Prostate gland (tissue), 2 donors: ENCODE measurements at regions not wholly inside any gene's neighbourhood (a gene's known extent, or its start where the extent isn't known, plus 50 kb on each side); places are given as distances from the start of the nearest gene placed in this dataset.

Source experiments
- DNase-seq: peaks from one replicate; pipeline ENCODE4 v3.0.0-alpha.2; 2019; ENCODE audit warnings: low spot score
- H3K27ac ChIP-seq, 2 donors: fragments of 200-600 bp; sonication (generic); 2 replicates each; pipeline ENCODE4 v1.5.1; 2017 to 2019
- H3K27me3 ChIP-seq: fragments of 200-600 bp; sonication (generic); replicated peaks from 2 replicates; pipeline ENCODE4 v1.5.1; 2019; ENCODE audit not compliant: insufficient read depth
- H3K36me3 ChIP-seq, 2 donors: fragments of 200-600 bp; sonication (generic); 1 replicate in 1 of 2; 2 replicates in 1 of 2; pipeline versions ENCODE4 v1.5.1 to v1.8.1; 2017 to 2019
- H3K4me1 ChIP-seq: fragments of 200-600 bp; sonication (generic); replicated peaks from 2 replicates; pipeline ENCODE4 v1.5.1; 2019
- H3K4me3 ChIP-seq, 2 donors: fragments of 200-600 bp; sonication (generic); 2 replicates each; pipeline ENCODE4 v1.5.1; 2017 to 2019
- H3K9me3 ChIP-seq: fragments of 200-600 bp; sonication (generic); 2 replicates; pipeline ENCODE4 v1.5.1; 2017
- POLR2A ChIP-seq: fragments of 450-650 bp; IDR thresholded peaks from one replicate; pipeline ENCODE4 v1.6.1; 2016; ENCODE audit warnings: antibody characterized with exemption, mild to moderate bottlenecking
- POLR2AphosphoS5 ChIP-seq: sonication (generic); formaldehyde crosslinking; IDR thresholded peaks from one replicate; pipeline ENCODE4 v1.6.1; 2017; ENCODE audit warnings: antibody characterized with exemption
- WGBS: methylation state at CpG from one replicate; pipeline ENCODE4 v1.1.5; 2018; 5-methylcytosine and 5-hydroxymethylcytosine counted together
- intact Hi-C: fragments of 100-400 bp; cut with DNase I; formaldehyde crosslinking; loops from one replicate; pipeline ENCODE4 v1.14.2; 2022
- TF ChIP-seq, protein P1 (sequence below), 4 experiments: fragments of 200-600 bp in 2 of 4; fragments of 450-650 bp in 2 of 4; sonication (generic) in 2 of 4; IDR thresholded peaks; 1 replicate in 3 of 4; 2 replicates in 1 of 4; pipeline ENCODE4 v1.5.1; 2016 to 2019; ENCODE audit warnings: antibody characterized with exemption in 4 of 4, mild to moderate bottlenecking in 2 of 4, moderate library complexity in 2 of 4

DNA sequence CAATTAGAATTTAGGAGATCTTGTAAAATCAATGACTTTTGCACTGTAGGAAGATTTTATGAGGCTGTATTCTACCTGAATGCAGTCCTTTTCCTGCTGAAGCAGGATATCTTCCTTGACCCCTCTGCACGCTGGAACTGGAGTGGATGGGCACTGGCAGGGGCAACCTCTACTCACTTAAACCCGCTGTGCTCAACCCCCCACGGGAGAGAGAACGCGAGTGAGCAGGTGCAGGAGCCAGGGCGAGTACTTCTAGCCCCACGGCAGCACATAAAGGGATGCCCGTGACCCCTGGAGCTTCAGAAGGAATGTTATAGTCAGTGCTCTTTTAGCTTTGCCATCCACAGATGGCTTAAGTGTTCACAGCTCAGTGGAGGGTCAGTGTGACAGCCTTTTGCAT is 1144.8 kb downstream of the EPHA7 start:
- 62% methylated on average over 8 of the region's 8 CpGs for WGBS
- H3K9me3 ChIP-seq: no peaks in the 10 kb centered on the region
- intact Hi-C loops: no loop called here

DNA sequence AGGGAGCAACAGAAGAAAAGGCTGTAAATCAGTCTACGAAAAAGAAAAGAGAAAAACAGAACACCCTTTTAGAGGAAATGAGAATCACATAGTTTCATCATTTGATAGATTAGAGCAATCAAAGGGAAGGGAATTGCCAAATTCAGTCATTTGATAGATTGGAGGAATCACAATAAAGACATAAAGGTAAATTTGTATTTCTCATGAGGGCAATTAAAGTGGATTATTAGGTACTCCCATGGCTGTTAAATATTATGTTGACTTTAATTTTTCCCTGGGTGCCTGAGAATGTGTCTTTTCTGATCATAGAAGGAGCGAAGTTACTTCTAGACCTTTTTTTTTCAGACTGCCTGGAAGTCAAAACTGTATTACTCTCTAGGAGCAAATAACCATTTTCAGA is 1145.7 kb downstream of the EPHA7 start:
- intact Hi-C loops: no loop called here

More for the DNA sequence above, 1144.8 kb downstream of the EPHA7 start:
- Histone ChIP-seq H3K27ac (no peak overlapping the region), H3K4me1 (no peaks in the 10 kb centered on the region), H3K36me3 (no peaks in the 10 kb centered on the region), H3K27me3 (no peaks in the 10 kb centered on the region), H3K4me3 (no peak overlapping the region)
- DNase-seq: no peak
- TF ChIP-seq POLR2AphosphoS5 (no peak), POLR2A (no peak)
- TF ChIP-seq, protein P1, sequence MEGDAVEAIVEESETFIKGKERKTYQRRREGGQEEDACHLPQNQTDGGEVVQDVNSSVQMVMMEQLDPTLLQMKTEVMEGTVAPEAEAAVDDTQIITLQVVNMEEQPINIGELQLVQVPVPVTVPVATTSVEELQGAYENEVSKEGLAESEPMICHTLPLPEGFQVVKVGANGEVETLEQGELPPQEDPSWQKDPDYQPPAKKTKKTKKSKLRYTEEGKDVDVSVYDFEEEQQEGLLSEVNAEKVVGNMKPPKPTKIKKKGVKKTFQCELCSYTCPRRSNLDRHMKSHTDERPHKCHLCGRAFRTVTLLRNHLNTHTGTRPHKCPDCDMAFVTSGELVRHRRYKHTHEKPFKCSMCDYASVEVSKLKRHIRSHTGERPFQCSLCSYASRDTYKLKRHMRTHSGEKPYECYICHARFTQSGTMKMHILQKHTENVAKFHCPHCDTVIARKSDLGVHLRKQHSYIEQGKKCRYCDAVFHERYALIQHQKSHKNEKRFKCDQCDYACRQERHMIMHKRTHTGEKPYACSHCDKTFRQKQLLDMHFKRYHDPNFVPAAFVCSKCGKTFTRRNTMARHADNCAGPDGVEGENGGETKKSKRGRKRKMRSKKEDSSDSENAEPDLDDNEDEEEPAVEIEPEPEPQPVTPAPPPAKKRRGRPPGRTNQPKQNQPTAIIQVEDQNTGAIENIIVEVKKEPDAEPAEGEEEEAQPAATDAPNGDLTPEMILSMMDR (IDR thresholded peaks at IDR 0.05): no peak

DNA sequence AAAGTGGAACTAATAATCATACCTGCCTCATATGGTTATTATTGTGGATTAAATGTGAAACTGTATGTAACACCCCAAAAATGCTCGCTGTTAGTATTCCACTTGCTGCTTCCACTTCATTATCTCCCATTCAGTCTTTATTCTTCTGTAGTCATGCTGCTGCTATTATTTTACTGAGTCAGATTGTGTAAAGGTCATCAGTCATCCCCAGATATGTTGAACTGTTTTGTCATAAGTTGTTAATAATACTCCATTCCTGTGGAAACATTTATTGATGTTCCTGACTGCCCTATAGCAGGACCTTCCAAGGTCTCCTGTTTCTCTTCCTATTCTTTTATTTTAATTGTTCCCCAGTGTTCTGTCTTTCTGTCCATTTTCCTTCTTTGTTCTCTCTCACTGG is 1148.3 kb downstream of the EPHA7 start:
- intact Hi-C loops: no loop called here
- Histone ChIP-seq H3K4me3 (no peak overlapping the region), H3K4me1 (no peaks in the 10 kb centered on the region), H3K36me3 (no peaks in the 10 kb centered on the region), H3K27me3 (no peaks in the 10 kb centered on the region), H3K27ac (no peak overlapping the region), H3K9me3 (no peaks in the 10 kb centered on the region)
- no peak for DNase-seq
- 97% methylated on average over 1 of the region's 1 CpG for WGBS
- TF ChIP-seq, protein P1 (IDR thresholded peaks at IDR 0.05): no peak
- TF ChIP-seq POLR2A (no peak), POLR2AphosphoS5 (no peak)

More for the DNA sequence above, 1145.7 kb downstream of the EPHA7 start:
- no peaks in the 10 kb centered on the region for H3K36me3 ChIP-seq
- no peak overlapping the region for H3K27ac ChIP-seq
- no peak overlapping the region for H3K4me3 ChIP-seq
- no peaks in the 10 kb centered on the region for H3K27me3 ChIP-seq
- WGBS: 67% methylated on average over 2 of the region's 2 CpGs
- no peaks in the 10 kb centered on the region for H3K9me3 ChIP-seq
- TF ChIP-seq, protein P1 (IDR thresholded peaks at IDR 0.05): no peak
- TF ChIP-seq POLR2A (no peak), POLR2AphosphoS5 (no peak)
- H3K4me1 ChIP-seq: no peaks in the 10 kb centered on the region
- DNase-seq: no peak

DNA sequence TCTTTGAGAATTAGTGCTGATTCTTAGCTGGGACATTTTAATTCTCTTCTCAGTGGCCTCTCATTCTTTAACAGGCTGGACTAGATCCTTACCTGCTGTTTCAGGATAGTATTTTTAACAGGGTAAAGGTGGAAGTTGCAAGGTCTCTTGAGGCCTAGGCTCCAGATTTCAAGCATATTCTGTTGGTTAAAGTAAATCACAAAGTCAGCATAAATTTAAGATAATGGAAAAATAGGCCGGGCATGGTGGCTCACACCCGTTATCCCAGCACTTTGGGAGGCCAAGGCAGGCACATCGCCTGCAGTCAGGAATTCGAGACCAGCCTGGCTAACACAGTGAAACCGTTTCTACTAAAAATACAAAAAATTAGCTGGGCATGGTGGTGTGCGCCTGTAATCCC is 1149.0 kb downstream of the EPHA7 start:
- DNase-seq: no peak
- H3K27me3 ChIP-seq: no peaks in the 10 kb centered on the region
- no peaks in the 10 kb centered on the region for H3K9me3 ChIP-seq
- H3K36me3 ChIP-seq: no peaks in the 10 kb centered on the region
- TF ChIP-seq POLR2A (no peak), POLR2AphosphoS5 (no peak)
- TF ChIP-seq, protein P1 (IDR thresholded peaks at IDR 0.05): no peak
- no peaks in the 10 kb centered on the region for H3K4me1 ChIP-seq
- no peak overlapping the region for H3K4me3 ChIP-seq
- 96% methylated on average over 6 of the region's 6 CpGs for WGBS
- intact Hi-C loops: no loop called here
- H3K27ac ChIP-seq: no peak overlapping the region

DNA sequence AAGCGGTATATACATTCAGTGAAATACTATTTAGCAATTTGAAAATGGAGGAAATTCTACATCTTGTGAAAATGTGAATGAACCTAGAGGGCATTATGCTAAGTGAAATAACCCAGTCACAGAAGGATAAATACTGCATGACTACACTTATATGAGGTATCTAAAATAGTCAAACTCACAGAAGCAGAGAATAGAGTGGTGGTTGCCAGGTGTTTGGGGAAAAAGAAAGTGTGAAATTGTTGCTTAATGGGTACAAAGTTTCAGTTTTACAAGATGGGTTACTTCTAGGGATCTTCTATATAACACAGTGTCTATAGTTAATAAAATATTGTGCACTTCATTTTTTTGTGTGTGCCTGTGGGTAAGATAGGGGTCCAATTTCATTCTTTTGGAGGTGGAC is 1152.0 kb downstream of the EPHA7 start:
- Histone ChIP-seq H3K27ac (no peak overlapping the region), H3K4me1 (no peaks in the 10 kb centered on the region), H3K4me3 (no peak overlapping the region), H3K36me3 (no peaks in the 10 kb centered on the region), H3K9me3 (no peaks in the 10 kb centered on the region), H3K27me3 (no peaks in the 10 kb centered on the region)
- no peak for TF ChIP-seq POLR2AphosphoS5
- no peak for TF ChIP-seq POLR2A
- TF ChIP-seq, protein P1 (IDR thresholded peaks at IDR 0.05): no peak
- no peak for DNase-seq
- intact Hi-C loops: no loop called here
- 93% methylated on average over 1 of the region's 1 CpG for WGBS
